Activated naive CD4-positive, alpha-beta T cell treated with anti-CD3 and anti-CD28 coated beads, Interleukin-2, amount 50 U/mL, for 72 hours (primary cell): ENCODE measurements at regions not wholly inside any gene's neighbourhood (a gene's known extent, or its start where the extent isn't known, plus 50 kb on each side); places are given as distances from the start of the nearest gene placed in this dataset.

ENCODE experiments used
- ATAC-seq, 2 donors: fragments of 150-1000 bp; cut with Tn5 transposase; 2 replicates each; pipeline ENCODE4 v1.10.0; 2021; ENCODE audit warnings: mild to moderate bottlenecking in 2 of 2, moderate library complexity in 2 of 2
- DNase-seq, 2 donors: peaks; one replicate each; pipeline ENCODE4 v3.0.0; 2021 to 2022; ENCODE audit warnings: low spot score in 2 of 2
- H3K27ac Mint-ChIP-seq, 2 donors: one replicate each; pipeline ENCODE4 v1.8.0; 2022; ENCODE audit warnings: mild to moderate bottlenecking in 2 of 2, mixed read lengths in 2 of 2
- H3K36me3 Mint-ChIP-seq, 2 donors: one replicate each; pipeline ENCODE4 v1.8.0; 2022; ENCODE audit warnings: mixed read lengths in 2 of 2
- H3K9me3 Mint-ChIP-seq, 2 donors: one replicate each; pipeline ENCODE4 v1.8.0; 2022; ENCODE audit warnings: mixed read lengths in 2 of 2

DNA sequence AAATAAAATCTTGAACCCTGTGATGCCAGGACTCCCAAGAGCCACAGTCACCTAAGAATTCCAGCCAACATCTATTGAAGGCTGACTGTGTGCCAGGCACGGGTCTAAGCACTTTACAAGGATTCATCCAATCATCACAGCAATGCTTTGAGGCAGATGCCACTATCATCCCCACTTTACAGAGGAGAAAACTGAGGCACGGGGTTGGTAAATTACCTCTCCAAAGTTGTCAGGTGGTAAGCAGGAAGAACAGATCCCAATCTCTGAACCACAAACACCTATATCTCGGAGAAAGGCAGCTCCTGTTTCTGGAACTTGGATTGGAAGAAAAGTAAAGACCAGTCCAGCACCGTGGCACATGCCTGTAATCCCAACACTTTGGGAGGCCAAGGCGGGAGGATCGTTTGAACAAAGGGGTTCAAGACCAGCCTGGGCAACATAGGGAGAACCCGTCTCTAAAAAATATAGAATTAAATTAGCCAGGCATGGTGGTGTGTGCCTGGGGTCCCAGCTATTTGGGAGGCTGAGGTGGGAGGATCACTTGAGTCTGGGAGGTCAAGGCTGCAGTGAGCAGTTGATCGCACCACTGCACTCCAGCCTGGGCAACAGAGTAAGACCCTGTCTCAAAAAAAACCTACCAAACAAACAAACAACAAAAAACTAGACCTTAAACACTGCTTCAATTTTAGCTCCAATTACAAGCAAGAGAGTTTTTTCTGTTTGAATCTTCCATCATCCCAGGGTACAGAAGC is 60.7 kb upstream of the SIAH1 start:
- no peak for DNase-seq
- Mint-ChIP-seq H3K27ac (no peak overlapping the region), H3K36me3 (no peaks in the 10 kb centered on the region), H3K9me3 (no peaks in the 10 kb centered on the region)
- no peak for ATAC-seq

DNA sequence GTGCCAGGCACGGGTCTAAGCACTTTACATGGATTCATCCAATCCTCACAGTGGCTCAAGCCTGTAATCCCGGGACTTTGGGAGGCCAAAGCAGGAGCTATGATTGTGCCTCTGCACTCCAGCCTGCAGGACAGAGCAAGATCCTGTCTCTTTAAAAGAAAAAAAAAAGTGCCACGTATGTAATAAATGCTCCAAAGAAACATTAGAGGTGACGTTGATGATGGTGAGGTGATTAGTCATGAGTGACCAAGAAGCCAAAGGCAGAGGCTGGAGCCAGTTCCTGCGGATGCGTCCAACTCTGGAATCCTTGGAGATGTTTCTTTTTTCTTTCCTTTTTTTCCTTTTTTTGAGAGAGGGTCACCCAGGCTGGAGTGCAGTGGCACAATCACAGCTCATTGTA is 59.4 kb upstream of the SIAH1 start:
- Mint-ChIP-seq H3K36me3 (no peaks in the 10 kb centered on the region), H3K27ac (no peak overlapping the region), H3K9me3 (no peaks in the 10 kb centered on the region)
- DNase-seq = no peak
- ATAC-seq = no peak

DNA sequence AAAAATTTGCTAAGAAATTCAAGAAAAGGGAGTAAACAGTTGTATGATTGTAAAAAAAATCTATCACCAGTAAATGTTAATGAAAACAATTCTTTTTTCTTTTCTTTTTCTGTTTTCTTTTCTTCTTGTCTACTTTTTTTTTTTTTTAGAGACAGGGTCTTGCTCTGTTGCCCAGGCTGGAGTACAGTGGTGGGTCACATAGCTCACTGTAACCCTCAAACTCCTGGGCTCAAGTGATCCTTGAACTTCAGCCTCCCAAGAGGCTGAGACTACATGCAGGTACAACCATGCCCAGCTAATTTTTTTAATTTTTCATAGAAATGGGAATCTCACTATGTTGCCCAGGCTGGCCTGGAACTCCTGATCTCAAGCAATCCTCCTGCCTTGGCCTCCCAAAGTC is 57.2 kb upstream of the SIAH1 start:
- no peak for ATAC-seq

DNA sequence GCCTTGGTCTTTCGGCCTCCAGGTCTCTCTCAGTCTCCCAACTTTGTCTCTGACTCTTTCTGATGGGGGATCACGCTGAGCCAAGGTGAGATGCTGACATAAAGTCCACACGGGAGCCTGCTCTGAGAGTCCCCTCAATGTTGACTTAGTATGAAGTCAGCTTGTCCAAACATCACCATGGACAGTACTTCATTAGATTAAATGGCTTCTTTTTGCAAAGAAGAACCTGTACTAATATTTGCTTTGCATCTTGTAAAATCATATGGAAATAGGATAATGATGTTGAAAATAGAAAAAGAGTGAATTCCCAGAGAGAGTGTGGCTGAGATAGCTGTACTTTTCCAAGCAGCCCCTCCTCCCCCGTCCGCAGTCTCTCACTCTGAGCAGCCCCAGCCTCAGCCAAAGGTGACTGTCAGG is 56.7 kb upstream of the SIAH1 start:
- no peak for ATAC-seq
- DNase-seq = no peak
- H3K27ac Mint-ChIP-seq = no peak overlapping the region
- no peaks in the 10 kb centered on the region for H3K9me3 Mint-ChIP-seq
- no peaks in the 10 kb centered on the region for H3K36me3 Mint-ChIP-seq

More for the DNA sequence above, 57.2 kb upstream of the SIAH1 start:
- Mint-ChIP-seq H3K9me3 (no peaks in the 10 kb centered on the region), H3K36me3 (no peaks in the 10 kb centered on the region), H3K27ac (no peak overlapping the region)
- DNase-seq = no peak

DNA sequence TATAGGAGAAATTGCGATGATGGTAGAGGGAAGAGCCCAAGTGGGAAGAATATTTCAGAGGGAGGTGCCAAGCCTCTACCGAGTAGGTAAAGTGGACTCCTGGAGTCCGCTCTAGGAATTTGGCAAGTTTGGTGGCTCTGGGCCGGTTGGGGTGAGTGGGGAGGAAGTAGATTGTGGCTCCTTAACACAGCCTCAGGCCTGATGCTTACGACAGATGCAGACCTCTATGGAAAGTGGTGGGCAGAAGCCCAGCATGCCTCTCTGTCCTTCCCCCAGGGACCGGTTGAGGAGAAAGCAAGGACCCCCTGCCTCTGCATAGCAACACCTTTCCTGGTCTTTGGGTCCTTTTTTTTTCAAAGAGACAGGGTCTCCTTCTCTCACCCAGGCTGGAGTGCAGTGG is 55.9 kb upstream of the SIAH1 start:
- no peak for ATAC-seq
- no peak for DNase-seq
- Mint-ChIP-seq H3K9me3 (no peaks in the 10 kb centered on the region), H3K36me3 (no peaks in the 10 kb centered on the region), H3K27ac (no peak overlapping the region)

DNA sequence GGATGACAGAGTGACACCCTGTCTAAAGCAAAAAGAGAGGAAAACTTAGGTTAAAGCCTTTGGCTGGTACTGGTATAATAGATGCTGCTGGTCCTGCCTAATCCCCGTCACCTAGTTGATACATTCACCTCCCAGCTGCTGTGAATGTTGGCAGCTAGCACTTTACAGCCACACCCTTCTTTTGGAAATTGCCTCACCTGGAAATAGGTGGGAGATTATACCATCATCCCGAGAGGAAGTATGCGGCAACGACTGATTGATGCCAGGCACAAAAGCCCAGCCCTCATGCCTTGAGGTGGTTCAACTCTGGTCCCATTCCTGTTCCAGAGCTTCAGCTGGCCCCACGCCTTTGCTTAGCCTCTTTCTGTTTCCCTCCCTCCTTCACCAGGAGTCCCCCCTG is 53.2 kb upstream of the SIAH1 start:
- no peak for DNase-seq
- ATAC-seq = no peak
- no peaks in the 10 kb centered on the region for H3K9me3 Mint-ChIP-seq
- no peaks in the 10 kb centered on the region for H3K36me3 Mint-ChIP-seq
- no peak overlapping the region for H3K27ac Mint-ChIP-seq

DNA sequence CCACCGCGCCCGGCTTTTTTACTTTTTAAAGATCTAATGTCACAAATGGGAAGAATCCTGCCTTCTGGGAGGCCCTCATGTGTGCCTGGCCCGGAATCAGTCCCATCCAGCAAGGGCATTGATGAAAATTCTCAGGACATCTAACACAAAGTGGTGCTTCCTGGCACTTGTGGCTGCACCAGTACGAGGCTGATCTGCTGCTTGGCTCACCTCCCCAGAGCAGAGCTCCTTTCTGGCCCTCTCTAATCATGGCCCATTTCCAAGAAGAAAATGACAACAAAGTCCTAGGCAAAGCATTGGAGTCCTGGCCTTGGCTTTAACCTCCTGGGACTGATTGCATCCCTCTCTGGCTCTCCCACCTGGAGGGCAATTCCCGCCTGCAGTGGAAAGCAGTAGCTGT is 50.7 kb upstream of the SIAH1 start:
- Mint-ChIP-seq H3K36me3 (no peaks in the 10 kb centered on the region), H3K27ac (no peak overlapping the region), H3K9me3 (no peaks in the 10 kb centered on the region)
- DNase-seq (no peak), ATAC-seq (no peak)

DNA sequence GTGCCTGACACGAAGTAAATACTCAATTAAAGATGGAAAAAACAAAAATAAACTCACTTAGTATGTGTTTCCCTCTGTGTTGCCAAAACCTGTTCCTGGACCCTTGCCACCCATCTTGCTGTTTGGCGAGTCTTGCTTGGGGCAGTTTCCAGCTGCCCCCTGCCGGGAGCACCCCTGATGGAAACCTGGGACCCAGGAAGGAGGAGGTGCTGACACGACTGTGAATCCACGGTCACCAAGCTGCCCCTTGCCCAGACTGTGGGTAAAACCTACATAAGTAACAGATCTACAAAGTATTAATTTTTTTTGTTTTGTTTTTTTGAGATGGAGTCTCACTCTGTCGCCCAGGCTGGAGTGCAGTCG is 50.1 kb upstream of the SIAH1 start:
- no peak overlapping the region for H3K27ac Mint-ChIP-seq

More for the DNA sequence above, 50.1 kb upstream of the SIAH1 start:
- no peak for ATAC-seq
- no peaks in the 10 kb centered on the region for H3K9me3 Mint-ChIP-seq
- H3K36me3 Mint-ChIP-seq = no peaks in the 10 kb centered on the region
- DNase-seq = no peak
